Thoracic aorta (tissue), 2 donors: ENCODE measurements at regions not wholly inside any gene's neighbourhood (a gene's known extent, or its start where the extent isn't known, plus 50 kb on each side); places are given as distances from the start of the nearest gene placed in this dataset.
A peak's percentile ranks its signal among the peaks of the same experiment; 100 is the strongest.

Experiments used
- ATAC-seq: fragments of 150-250 bp; one replicate; pipeline ENCODE4 v1.8.0; 2017; ENCODE audit warnings: low read depth; ENCODE audit not compliant: insufficient number of reproducible peaks, low FRiP score
- DNase-seq: peaks from one replicate; pipeline ENCODE4 v3.0.0-alpha.2; 2020; ENCODE audit warnings: low spot score
- H3K27ac ChIP-seq, 2 donors: fragments of 200-600 bp; sonication (generic); 1 replicate in 1 of 2; 2 replicates in 1 of 2; pipeline ENCODE4 v1.5.1; 2016; ENCODE audit warnings: mild to moderate bottlenecking in 2 of 2, moderate library complexity in 2 of 2
- H3K27me3 ChIP-seq: fragments of 200-600 bp; sonication (generic); replicated peaks from 2 replicates; pipeline ENCODE4 v1.6.0; 2016; ENCODE audit warnings: mild to moderate bottlenecking; ENCODE audit not compliant: insufficient read depth
- H3K36me3 ChIP-seq: fragments of 200-600 bp; sonication (generic); one replicate; pipeline ENCODE4 v1.5.1; 2016
- H3K4me1 ChIP-seq, 2 donors: fragments of 200-600 bp; sonication (generic); 1 replicate in 1 of 2; 2 replicates in 1 of 2; pipeline versions ENCODE4 v1.5.1 to v1.6.0; 2016; ENCODE audit warnings: low read depth in 2 of 2, mild to moderate bottlenecking in 1 of 2; ENCODE audit not compliant: control insufficient read depth in 1 of 2
- H3K4me3 ChIP-seq: fragments of 200-600 bp; sonication (generic); 2 replicates; pipeline ENCODE4 v1.5.1; 2016; ENCODE audit warnings: mild to moderate bottlenecking
- H3K9me3 ChIP-seq: fragments of 200-600 bp; sonication (generic); 2 replicates; pipeline ENCODE4 v1.5.1; 2016
- CTCF ChIP-seq: fragments of 200-600 bp; sonication (generic); IDR thresholded peaks from one replicate; pipeline ENCODE4 v1.5.1; 2019; ENCODE audit warnings: antibody characterized with exemption

- Histone ChIP-seq H3K4me1 (no peaks in the 10 kb centered on the region), H3K27ac (no peak overlapping the region), H3K36me3 (no peaks in the 10 kb centered on the region), H3K4me3 (no peak overlapping the region), H3K9me3 (no peaks in the 10 kb centered on the region), H3K27me3 (no peaks in the 10 kb centered on the region)
- ATAC-seq (no peak), DNase-seq (no peak)
- TF ChIP-seq CTCF: no peak
Observed at GRCh38 chr1:112807999-112808398, 92.9 kb upstream of the PPM1J start.

- Histone ChIP-seq H3K4me3 (no peak overlapping the region), H3K9me3 (no peaks in the 10 kb centered on the region), H3K27me3 (no peaks in the 10 kb centered on the region), H3K36me3 (no peaks in the 10 kb centered on the region), H3K27ac (no peak overlapping the region), H3K4me1 (no peaks in the 10 kb centered on the region)
- DNase-seq: no peak
- ATAC-seq: no peak
- no peak for TF ChIP-seq CTCF
Observed at GRCh38 chr1:112807117-112807516, 92.0 kb upstream of the PPM1J start.

- TF ChIP-seq CTCF: no peak
- H3K27me3 ChIP-seq: no peaks in the 10 kb centered on the region
- no peaks in the 10 kb centered on the region for H3K9me3 ChIP-seq
- no peak for ATAC-seq
- DNase-seq: no peak
- no peaks in the 10 kb centered on the region for H3K4me1 ChIP-seq
- H3K27ac ChIP-seq: no peak overlapping the region
- no peak overlapping the region for H3K4me3 ChIP-seq
- H3K36me3 ChIP-seq: no peaks in the 10 kb centered on the region
Observed at GRCh38 chr1:112806090-112806642, 91.0 kb upstream of the PPM1J start.

GRCh38 chr1:112805155-112805853, 90.2 kb upstream of the PPM1J start:
- Histone ChIP-seq H3K9me3 (no peaks in the 10 kb centered on the region), H3K36me3 (no peaks in the 10 kb centered on the region), H3K4me1 (no peaks in the 10 kb centered on the region), H3K27me3 (no peaks in the 10 kb centered on the region), H3K4me3 (no peak overlapping the region), H3K27ac (no peak overlapping the region)
- TF ChIP-seq CTCF: no peak
- no peak for ATAC-seq
- no peak for DNase-seq

GRCh38 chr1:112803906-112804762, 89.0 kb upstream of the PPM1J start:
- H3K9me3 ChIP-seq: no peaks in the 10 kb centered on the region

More at GRCh38 chr1:112803906-112804762, 89.0 kb upstream of the PPM1J start:
- H3K27me3 ChIP-seq: no peaks in the 10 kb centered on the region
- ATAC-seq (no peak), DNase-seq (no peak)
- H3K27ac ChIP-seq: no peak overlapping the region
- no peaks in the 10 kb centered on the region for H3K4me1 ChIP-seq
- H3K36me3 ChIP-seq: no peaks in the 10 kb centered on the region
- H3K4me3 ChIP-seq: no peak overlapping the region
- TF ChIP-seq CTCF: peak; percentile 43
